HCT116 (cell line): ENCODE measurements at regions not wholly inside any gene's neighbourhood (a gene's known extent, or its start where the extent isn't known, plus 50 kb on each side); places are given as distances from the start of the nearest gene placed in this dataset.

Experiments
- ATAC-seq: fragments of 200-7000 bp; cut with Tn5 transposase; 2 replicates; pipeline ENCODE4 v1.9.1; 2020; ENCODE audit warnings: mild to moderate bottlenecking, moderate library complexity
- BruUV-seq: library from RNA; stranded (reverse); fragments of 400-500 nt; replicated peaks from 2 replicates; lab custom pipeline; 2021; lab: Mats Ljungman, UMichigan
- CTCF ChIA-PET: fragments of 300-600 bp; sonication (Branson Sonifier 250); formaldehyde crosslinking; loops from one replicate; lab custom pipeline; 2021; ENCODE audit warnings: antibody characterized with exemption; lab: Charles Lee
- POLR2A ChIA-PET: fragments of 300-600, 350-600 bp; sonication (Branson Sonifier 250); formaldehyde crosslinking; loops from one replicate; lab custom pipeline; 2021; ENCODE audit warnings: antibody characterized with exemption; lab: Charles Lee
- RAD21 ChIA-PET, 2 experiments: fragments of 300-600 bp; sonication (Branson Sonifier 250); formaldehyde crosslinking; loops; one replicate each; lab custom pipeline; 2023; ENCODE audit warnings: low total read pairs in 2 of 2; ENCODE audit not compliant: uncharacterized antibody in 2 of 2, unreplicated experiment in 2 of 2, low non-redundant PET in 1 of 2; lab: Charles Lee
- DNase-seq: peaks from one replicate; pipeline ENCODE4 v3.0.0-alpha.2; 2010; ENCODE audit warnings: low read depth, low spot score
- H2AFZ ChIP-seq: fragments of 200-600 bp; shearing (Covaris generic), sonication (generic); 2 replicates; pipeline ENCODE4 v1.6.1; 2017; ENCODE audit warnings: low read depth, mixed run types, mixed read lengths, antibody characterized with exemption, low read length; ENCODE audit not compliant: poor library complexity, severe bottlenecking
- H3K27ac ChIP-seq: 2 replicates; pipeline ENCODE4 v1.5.1; 2012; ENCODE audit warnings: low read depth, low read length
- H3K27me3 ChIP-seq: fragments of 200-600 bp; sonication (generic); 2 replicates; pipeline ENCODE4 v1.6.1; 2016; ENCODE audit warnings: mixed run types, low read length, mixed read lengths; ENCODE audit not compliant: insufficient read depth
- H3K36me3 ChIP-seq, 2 experiments: fragments of 200-500 bp in 1 of 2; fragments of 200-600 bp in 1 of 2; sonication (Bioruptor generic) in 1 of 2; sonication (generic) in 1 of 2; 2 replicates each; pipeline versions ENCODE4 v1.5.1 to v1.6.1; 2014 to 2016; ENCODE audit warnings: low read length in 2 of 2, inconsistent platforms in 1 of 2, mixed read lengths in 1 of 2, mixed run types in 1 of 2; ENCODE audit not compliant: insufficient read depth in 2 of 2, control insufficient read depth in 1 of 2
- H3K4me1 ChIP-seq, 2 experiments: fragments of 200-600 bp in 1 of 2; sonication (generic) in 1 of 2; 2 replicates each; pipeline versions ENCODE4 v1.5.1 to v1.6.1; 2012 to 2017; ENCODE audit warnings: low read length in 2 of 2, inconsistent platforms in 1 of 2, mild to moderate bottlenecking in 1 of 2, mixed read lengths in 1 of 2, mixed run types in 1 of 2, moderate library complexity in 1 of 2; ENCODE audit not compliant: insufficient read depth in 2 of 2, control insufficient read depth in 1 of 2
- H3K4me2 ChIP-seq: fragments of 200-600 bp; sonication (generic); 2 replicates; pipeline ENCODE4 v1.6.1; 2017; ENCODE audit warnings: mixed run types, low read length, mixed read lengths
- H3K4me3 ChIP-seq, 2 experiments: fragments of 200-600 bp in 1 of 2; sonication (generic) in 1 of 2; replicated peaks in 1 of 2; 2 replicates each; pipeline ENCODE4 v1.5.1; 2011 to 2016; ENCODE audit warnings: low read length in 2 of 2, control low read depth in 1 of 2, low read depth in 1 of 2, mild to moderate bottlenecking in 1 of 2, mixed read lengths in 1 of 2, mixed run types in 1 of 2
- H3K79me2 ChIP-seq: fragments of 200-600 bp; sonication (generic); 2 replicates; pipeline ENCODE4 v1.6.1; 2017; ENCODE audit warnings: mild to moderate bottlenecking, mixed run types, low read length, moderate library complexity, mixed read lengths; ENCODE audit not compliant: insufficient read depth
- H3K9ac ChIP-seq: fragments of 200-600 bp; sonication (generic); 2 replicates; pipeline ENCODE4 v1.6.1; 2016; ENCODE audit warnings: low read length, mixed read lengths
- H3K9me2 ChIP-seq: fragments of 200-600 bp; sonication (generic), shearing (Covaris generic); 2 replicates; pipeline ENCODE4 v1.6.1; 2017; ENCODE audit warnings: mixed run types, mild to moderate bottlenecking, moderate library complexity; ENCODE audit not compliant: insufficient read depth
- H3K9me3 ChIP-seq, 2 experiments: fragments of 200-500 bp in 1 of 2; fragments of 200-600 bp in 1 of 2; sonication (Bioruptor generic) in 1 of 2; sonication (generic) in 1 of 2; 2 replicates each; pipeline ENCODE4 v1.6.1; 2014 to 2017; ENCODE audit warnings: low read length in 2 of 2, mixed read lengths in 2 of 2, inconsistent platforms in 1 of 2, low read depth in 1 of 2, mild to moderate bottlenecking in 1 of 2, mixed run types in 1 of 2, moderate library complexity in 1 of 2; ENCODE audit not compliant: control insufficient read depth in 1 of 2, insufficient read depth in 1 of 2
- H4K20me1 ChIP-seq: fragments of 200-600 bp; sonication (generic), shearing (Covaris generic); 2 replicates; pipeline ENCODE4 v1.6.1; 2017; ENCODE audit warnings: mixed run types, mild to moderate bottlenecking, moderate library complexity; ENCODE audit not compliant: insufficient read depth
- CBX3 ChIP-seq: IDR thresholded peaks from 2 replicates; pipeline ENCODE4 v1.6.1; 2012; ENCODE audit warnings: low read depth
- CEBPB ChIP-seq: IDR thresholded peaks from 2 replicates; pipeline ENCODE4 v1.6.1; 2012; ENCODE audit warnings: low read depth
- EGR1 ChIP-seq: IDR thresholded peaks from 2 replicates; pipeline ENCODE4 v1.6.1; 2012; ENCODE audit warnings: low read depth
- ELF1 ChIP-seq: IDR thresholded peaks from 2 replicates; pipeline ENCODE4 v1.6.1; 2012; ENCODE audit warnings: low read depth, borderline replicate concordance
- EZH2 ChIP-seq: fragments of 200-600 bp; sonication (generic); IDR thresholded peaks from 2 replicates; pipeline ENCODE4 v1.6.1; 2017; ENCODE audit warnings: antibody characterized with exemption, mixed run types
- POLR2A ChIP-seq: IDR thresholded peaks from 2 replicates; pipeline ENCODE4 v1.7.0; 2011; ENCODE audit warnings: borderline replicate concordance; ENCODE audit not compliant: insufficient read depth, insufficient read length; ENCODE audit errors: extremely low read depth
- RAD21 ChIP-seq: IDR thresholded peaks from 2 replicates; pipeline ENCODE4 v1.6.1; 2012; ENCODE audit warnings: low read depth, mild to moderate bottlenecking
- SIN3A ChIP-seq: IDR thresholded peaks from 2 replicates; pipeline ENCODE4 v1.6.1; 2012; ENCODE audit warnings: low read depth
- SRF ChIP-seq: IDR thresholded peaks from 2 replicates; pipeline ENCODE4 v1.6.1; 2012; ENCODE audit warnings: low read depth
- TCF7L2 ChIP-seq: IDR thresholded peaks from 2 replicates; pipeline ENCODE4 v1.7.0; 2011; ENCODE audit warnings: borderline replicate concordance, inconsistent platforms; ENCODE audit not compliant: insufficient read depth, insufficient read length; ENCODE audit errors: extremely low read depth
- YY1 ChIP-seq: IDR thresholded peaks from 2 replicates; pipeline ENCODE4 v1.6.1; 2011; ENCODE audit warnings: low read length, low read depth, moderate library complexity, mild to moderate bottlenecking; ENCODE audit not compliant: insufficient replicate concordance; ENCODE audit errors: extremely low read depth
- ZFX ChIP-seq: fragments of 450-650 bp; IDR thresholded peaks from 2 replicates; pipeline ENCODE4 v1.6.1; 2017
- intact Hi-C: fragments of 100-400 bp; cut with micrococcal nuclease; formaldehyde crosslinking; loops from 2 replicates; pipeline ENCODE4 v1.10.0; 2022
- TF ChIP-seq, protein P1 (sequence below): IDR thresholded peaks from 2 replicates; pipeline ENCODE4 v1.6.1; 2012
- TF ChIP-seq, protein P2 (sequence below): IDR thresholded peaks from 2 replicates; pipeline ENCODE4 v1.6.1; 2011; ENCODE audit warnings: mild to moderate bottlenecking, low read length, moderate library complexity; ENCODE audit not compliant: insufficient replicate concordance; ENCODE audit errors: extremely low read depth
- TF ChIP-seq, protein P3 (sequence below): IDR thresholded peaks from 2 replicates; pipeline ENCODE4 v1.6.1; 2012; ENCODE audit warnings: low read depth
- TF ChIP-seq, protein P4 (sequence below): IDR thresholded peaks from 2 replicates; pipeline ENCODE4 v1.6.1; 2012

DNA sequence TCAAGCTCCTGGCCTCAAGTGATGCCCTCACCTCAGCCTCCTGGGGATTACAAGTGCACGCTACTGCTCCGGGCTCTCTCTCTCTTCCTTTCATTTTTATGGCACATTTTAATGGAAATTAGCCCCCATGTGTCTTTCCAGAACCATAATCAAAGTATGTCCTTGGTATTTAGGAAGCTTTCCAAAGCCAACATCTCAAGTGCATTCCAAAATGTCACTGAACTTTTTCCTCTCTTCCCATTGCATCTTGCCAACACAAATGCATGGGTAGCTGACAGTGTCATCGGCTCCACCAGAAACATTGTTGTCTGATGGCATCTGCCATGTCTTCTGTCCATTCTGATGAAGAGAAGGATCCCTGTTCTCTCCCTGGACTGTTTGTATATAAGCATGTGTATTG is 90.5 kb upstream of the ANXA1 start:
- BruUV-seq: no TSS peak
- Histone ChIP-seq H3K4me3 (no peak overlapping the region), H3K79me2 (no peaks in the 10 kb centered on the region), H3K27me3 (no peaks in the 10 kb centered on the region), H3K9me2 (no peaks in the 10 kb centered on the region), H3K36me3 (no peaks in the 10 kb centered on the region), H3K4me2 (no peak overlapping the region), H3K27ac (no peak overlapping the region), H3K9me3 (no peaks in the 10 kb centered on the region), H3K9ac (no peak overlapping the region), H4K20me1 (no peaks in the 10 kb centered on the region), H3K4me1 (no peaks in the 10 kb centered on the region), H2AFZ (no peak overlapping the region)
- ChIA-PET CTCF (interaction anchor here (0.8 kb wide), 1 partner anchor 18 kb away, joined by 4 read pairs; no protein-coding TSS in a partner anchor), RAD21 (no interaction called here), POLR2A (no interaction called here)
- DNase-seq: no peak
- intact Hi-C loops: no loop called here
- no peak for ATAC-seq
- no peak for TF ChIP-seq YY1

DNA sequence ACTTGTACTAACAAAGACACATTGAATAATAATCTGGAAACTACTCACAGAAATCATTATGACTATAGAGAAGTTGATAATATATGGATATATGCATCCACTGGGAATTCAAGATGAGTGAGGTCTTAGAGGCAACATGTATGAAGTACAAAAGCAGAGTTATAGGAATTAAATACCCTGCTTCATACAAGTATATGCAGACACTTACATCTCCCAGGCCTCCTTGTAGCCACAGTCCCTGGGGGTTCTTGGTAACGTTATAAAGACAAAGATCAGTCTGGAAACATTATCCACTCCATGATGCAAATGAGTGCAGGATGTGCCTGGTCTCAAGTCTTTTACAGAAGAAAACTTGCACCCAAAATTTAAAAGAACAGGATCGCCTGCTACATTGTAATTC is 92.4 kb upstream of the ANXA1 start:
- Histone ChIP-seq H2AFZ (no peak overlapping the region), H3K9me2 (no peaks in the 10 kb centered on the region), H3K27ac (no peak overlapping the region), H3K4me2 (no peak overlapping the region), H3K79me2 (no peaks in the 10 kb centered on the region), H3K9me3 (no peaks in the 10 kb centered on the region), H3K27me3 (no peaks in the 10 kb centered on the region), H3K4me1 (no peaks in the 10 kb centered on the region), H3K36me3 (no peaks in the 10 kb centered on the region), H3K9ac (no peak overlapping the region), H3K4me3 (no peak overlapping the region), H4K20me1 (no peaks in the 10 kb centered on the region)
- intact Hi-C loops: no loop called here
- no TSS peak for BruUV-seq
- ChIA-PET RAD21 (no interaction called here), POLR2A (no interaction called here), CTCF (no interaction called here)
- no peak for DNase-seq
- TF ChIP-seq, protein P1, sequence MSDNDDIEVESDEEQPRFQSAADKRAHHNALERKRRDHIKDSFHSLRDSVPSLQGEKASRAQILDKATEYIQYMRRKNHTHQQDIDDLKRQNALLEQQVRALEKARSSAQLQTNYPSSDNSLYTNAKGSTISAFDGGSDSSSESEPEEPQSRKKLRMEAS: no peak
- TF ChIP-seq ZFX: no peak
- TF ChIP-seq ELF1: no peak
- no peak for TF ChIP-seq RAD21
- no peak for TF ChIP-seq SRF
- TF ChIP-seq EZH2: no peak
- TF ChIP-seq, protein P2, sequence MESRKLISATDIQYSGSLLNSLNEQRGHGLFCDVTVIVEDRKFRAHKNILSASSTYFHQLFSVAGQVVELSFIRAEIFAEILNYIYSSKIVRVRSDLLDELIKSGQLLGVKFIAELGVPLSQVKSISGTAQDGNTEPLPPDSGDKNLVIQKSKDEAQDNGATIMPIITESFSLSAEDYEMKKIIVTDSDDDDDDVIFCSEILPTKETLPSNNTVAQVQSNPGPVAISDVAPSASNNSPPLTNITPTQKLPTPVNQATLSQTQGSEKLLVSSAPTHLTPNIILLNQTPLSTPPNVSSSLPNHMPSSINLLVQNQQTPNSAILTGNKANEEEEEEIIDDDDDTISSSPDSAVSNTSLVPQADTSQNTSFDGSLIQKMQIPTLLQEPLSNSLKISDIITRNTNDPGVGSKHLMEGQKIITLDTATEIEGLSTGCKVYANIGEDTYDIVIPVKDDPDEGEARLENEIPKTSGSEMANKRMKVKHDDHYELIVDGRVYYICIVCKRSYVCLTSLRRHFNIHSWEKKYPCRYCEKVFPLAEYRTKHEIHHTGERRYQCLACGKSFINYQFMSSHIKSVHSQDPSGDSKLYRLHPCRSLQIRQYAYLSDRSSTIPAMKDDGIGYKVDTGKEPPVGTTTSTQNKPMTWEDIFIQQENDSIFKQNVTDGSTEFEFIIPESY: no peak
- no peak for TF ChIP-seq POLR2A
- TF ChIP-seq SIN3A: no peak
- no peak for TF ChIP-seq YY1
- TF ChIP-seq, protein P3, sequence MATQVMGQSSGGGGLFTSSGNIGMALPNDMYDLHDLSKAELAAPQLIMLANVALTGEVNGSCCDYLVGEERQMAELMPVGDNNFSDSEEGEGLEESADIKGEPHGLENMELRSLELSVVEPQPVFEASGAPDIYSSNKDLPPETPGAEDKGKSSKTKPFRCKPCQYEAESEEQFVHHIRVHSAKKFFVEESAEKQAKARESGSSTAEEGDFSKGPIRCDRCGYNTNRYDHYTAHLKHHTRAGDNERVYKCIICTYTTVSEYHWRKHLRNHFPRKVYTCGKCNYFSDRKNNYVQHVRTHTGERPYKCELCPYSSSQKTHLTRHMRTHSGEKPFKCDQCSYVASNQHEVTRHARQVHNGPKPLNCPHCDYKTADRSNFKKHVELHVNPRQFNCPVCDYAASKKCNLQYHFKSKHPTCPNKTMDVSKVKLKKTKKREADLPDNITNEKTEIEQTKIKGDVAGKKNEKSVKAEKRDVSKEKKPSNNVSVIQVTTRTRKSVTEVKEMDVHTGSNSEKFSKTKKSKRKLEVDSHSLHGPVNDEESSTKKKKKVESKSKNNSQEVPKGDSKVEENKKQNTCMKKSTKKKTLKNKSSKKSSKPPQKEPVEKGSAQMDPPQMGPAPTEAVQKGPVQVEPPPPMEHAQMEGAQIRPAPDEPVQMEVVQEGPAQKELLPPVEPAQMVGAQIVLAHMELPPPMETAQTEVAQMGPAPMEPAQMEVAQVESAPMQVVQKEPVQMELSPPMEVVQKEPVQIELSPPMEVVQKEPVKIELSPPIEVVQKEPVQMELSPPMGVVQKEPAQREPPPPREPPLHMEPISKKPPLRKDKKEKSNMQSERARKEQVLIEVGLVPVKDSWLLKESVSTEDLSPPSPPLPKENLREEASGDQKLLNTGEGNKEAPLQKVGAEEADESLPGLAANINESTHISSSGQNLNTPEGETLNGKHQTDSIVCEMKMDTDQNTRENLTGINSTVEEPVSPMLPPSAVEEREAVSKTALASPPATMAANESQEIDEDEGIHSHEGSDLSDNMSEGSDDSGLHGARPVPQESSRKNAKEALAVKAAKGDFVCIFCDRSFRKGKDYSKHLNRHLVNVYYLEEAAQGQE: no peak
- no peak for TF ChIP-seq CBX3
- TF ChIP-seq CEBPB: no peak
- no peak for TF ChIP-seq TCF7L2
- TF ChIP-seq, protein P4, sequence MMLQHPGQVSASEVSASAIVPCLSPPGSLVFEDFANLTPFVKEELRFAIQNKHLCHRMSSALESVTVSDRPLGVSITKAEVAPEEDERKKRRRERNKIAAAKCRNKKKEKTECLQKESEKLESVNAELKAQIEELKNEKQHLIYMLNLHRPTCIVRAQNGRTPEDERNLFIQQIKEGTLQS: no peak
- TF ChIP-seq EGR1: no peak
- no peak for ATAC-seq
